T-helper 2 cell treated with Interferon-gamma antibody and Interleukin-4, amounts not matched to agents 100 ng/mL and 5 ng/mL, for 36 hours (primary cell): ENCODE measurements at regions not wholly inside any gene's neighbourhood (a gene's known extent, or its start where the extent isn't known, plus 50 kb on each side); places are given as distances from the start of the nearest gene placed in this dataset.
"Not testable (repeated sequence)": the region's sequence is repeated elsewhere in the genome, so short reads cannot be mapped to it uniquely, and the experiment has no call there.

ENCODE experiments used
- intact Hi-C: fragments of 100-400 bp; cut with micrococcal nuclease; formaldehyde crosslinking; loops from one replicate; pipeline ENCODE4 v1.15.1; 2023

GRCh38 chr6:33507261-33507660 lies 52.9 kb downstream of the ZBTB9 start:
- intact Hi-C loops: no loop called here

DNA sequence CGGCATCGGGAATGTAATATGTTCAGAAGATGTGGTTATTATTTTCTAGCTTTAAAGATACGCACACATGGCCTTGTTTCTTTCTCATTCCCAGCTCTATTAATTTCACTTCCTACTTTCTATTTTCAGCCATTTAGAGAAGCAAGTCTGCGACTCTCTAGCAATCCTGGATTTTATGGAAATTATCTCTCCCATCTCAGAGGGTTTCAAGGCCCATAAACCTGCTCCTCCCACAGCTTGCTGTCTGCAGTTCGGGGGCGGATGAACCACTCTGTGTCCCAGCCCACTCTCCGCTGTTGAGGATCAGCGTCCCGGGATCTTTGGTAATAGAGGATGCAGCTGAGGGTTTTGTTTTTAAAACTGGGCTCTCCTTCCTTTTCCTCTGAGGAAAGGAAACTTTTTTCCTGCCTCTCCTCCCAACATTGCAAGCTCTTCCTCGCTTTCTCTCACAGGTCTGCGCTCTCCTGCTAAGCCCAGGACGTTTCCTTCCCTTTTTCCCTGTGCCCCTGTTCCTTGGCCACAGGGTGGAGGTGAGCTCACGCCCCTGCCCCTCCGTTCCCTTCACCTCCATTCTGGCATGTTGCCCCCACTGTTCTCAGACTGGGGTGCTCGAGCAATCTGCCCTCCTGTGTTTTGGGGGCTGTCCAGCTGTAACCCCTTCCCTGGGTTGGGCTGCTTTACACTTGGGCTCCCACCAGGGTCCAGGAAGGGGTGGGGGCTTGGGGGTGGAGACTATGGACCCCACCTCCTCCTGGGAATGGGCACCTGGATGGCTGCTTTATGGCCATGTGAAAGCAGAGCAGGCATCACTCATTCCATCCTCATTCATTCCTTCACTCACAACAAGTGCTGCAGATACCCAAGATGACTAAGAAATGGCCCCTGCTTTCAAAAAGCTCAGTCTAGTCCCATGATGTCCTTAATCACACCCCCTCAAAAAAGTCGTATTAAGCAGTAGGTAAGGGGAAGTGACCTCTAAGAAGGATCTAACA lies 54.9 kb downstream of the ZBTB9 start:
- intact Hi-C loops: no loop called here

- intact Hi-C loops: loop anchor here (10.0 kb wide), 1 partner anchor 52 kb away; no protein-coding TSS in a partner anchor
Observed at GRCh38 chr6:33513213-33513612, 58.8 kb downstream of the ZBTB9 start.

DNA sequence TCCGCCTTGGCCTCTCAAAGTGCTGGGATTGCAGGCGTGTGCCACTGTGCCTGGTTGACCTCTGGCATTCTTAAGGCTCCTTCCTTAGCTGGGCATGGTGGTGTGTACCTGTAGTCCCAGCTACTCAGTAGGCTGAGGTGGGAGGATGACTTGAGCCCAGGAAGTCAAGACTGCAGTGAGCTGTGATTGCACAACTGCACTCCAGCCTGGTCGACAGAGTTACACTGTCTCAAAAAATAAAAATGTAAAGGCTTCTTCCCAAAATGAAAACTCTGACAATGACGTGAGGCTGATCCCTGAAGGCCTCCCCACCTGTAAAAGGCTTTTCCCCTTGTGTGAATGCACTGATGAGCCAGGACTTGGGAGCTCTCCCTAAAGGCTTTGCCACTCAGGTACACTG lies 62.4 kb downstream of the ZBTB9 start:
- intact Hi-C loops: loop anchor here (10.0 kb wide), 1 partner anchor 48 kb away; no protein-coding TSS in a partner anchor

DNA sequence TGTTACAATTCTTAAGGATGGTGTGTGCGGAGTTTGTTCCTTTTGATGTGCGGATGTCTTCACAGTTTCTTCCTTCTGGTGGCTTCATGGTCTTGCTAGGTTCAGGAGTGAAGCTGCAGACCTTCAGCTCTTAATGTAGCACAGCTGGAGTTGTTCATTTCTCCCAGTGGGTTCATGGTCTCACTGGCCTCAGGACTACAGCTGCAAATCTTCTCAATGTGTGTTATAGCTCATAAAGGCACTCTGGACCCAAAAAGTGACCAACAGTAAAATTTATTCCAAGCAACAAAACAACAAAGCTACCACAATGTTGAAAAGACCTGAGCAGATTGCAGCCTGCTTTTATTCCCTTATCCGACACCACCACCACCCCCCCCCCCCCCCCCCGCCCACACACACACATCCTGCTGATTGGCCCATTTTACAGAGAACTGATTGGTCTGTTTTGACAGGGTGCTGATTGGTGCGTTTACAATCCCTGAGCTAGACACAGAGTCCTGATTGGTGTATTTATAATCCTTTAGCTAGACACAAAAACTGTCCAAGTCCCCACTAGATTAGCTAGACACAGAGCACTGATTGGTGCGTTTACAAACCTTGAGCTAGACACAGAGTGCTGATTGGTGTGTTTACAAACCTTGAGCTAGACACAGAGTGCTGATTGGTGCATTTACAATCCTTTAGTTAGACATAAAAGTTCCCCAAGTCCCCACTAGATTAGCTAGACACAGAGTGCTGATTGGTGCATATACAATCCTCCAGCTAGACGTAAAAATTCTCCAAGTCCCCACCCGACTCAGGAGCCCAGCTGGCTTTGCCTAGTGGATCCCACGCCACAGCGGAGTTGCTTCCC lies 59.2 kb downstream of the BAK1 start:
- intact Hi-C loops: not testable (repeated sequence)

- intact Hi-C loops: no loop called here
Observed at GRCh38 chr6:33521489-33522091, 58.5 kb downstream of the BAK1 start.
